Pancreas (tissue), 10 donors: ENCODE measurements at regions not wholly inside any gene's neighbourhood (a gene's known extent, or its start where the extent isn't known, plus 50 kb on each side); places are given as distances from the start of the nearest gene placed in this dataset.
"Not testable (repeated sequence)": the region's sequence is repeated elsewhere in the genome, so short reads cannot be mapped to it uniquely, and the experiment has no call there.

Source experiments
- ATAC-seq, 4 donors: fragments of 200-7000 bp; cut with Tn5 transposase; one replicate each; pipeline versions ENCODE4 v1.8.0 to v1.9.1; 2020; ENCODE audit warnings: mild to moderate bottlenecking in 4 of 4, moderate library complexity in 4 of 4
- DNase-seq, 6 donors: peaks; one replicate each; pipeline ENCODE4 v3.0.0-alpha.2; 2020
- FAIRE-seq: peaks from 2 replicates; lab custom pipeline; 2012; peaks lifted over from hg19 to GRCh38; lab: Jason Lieb, UNC
- H3K27ac ChIP-seq, 4 donors: fragments of 200-600 bp; sonication (generic); 1 replicate in 3 of 4; 2 replicates in 1 of 4; pipeline versions ENCODE4 v1.5.0 to v1.8.0; 2020
- H3K27me3 ChIP-seq, 4 donors: fragments of 200-600 bp; one replicate each; pipeline ENCODE4 v1.8.0; 2021
- H3K36me3 ChIP-seq, 3 donors: fragments of 200-600 bp; sonication (generic) in 1 of 3; one replicate each; pipeline versions ENCODE4 v1.5.0 to v1.8.0; 2020 to 2021
- H3K4me1 ChIP-seq, 3 donors: fragments of 200-600 bp; one replicate each; pipeline ENCODE4 v1.8.0; 2021
- H3K4me3 ChIP-seq, 4 donors: fragments of 200-600 bp; sonication (generic) in 2 of 4; one replicate each; pipeline versions ENCODE4 v1.5.0 to v1.8.0; 2020 to 2021
- H3K9me3 ChIP-seq, 4 donors: fragments of 200-600 bp; one replicate each; pipeline ENCODE4 v1.8.0; 2021
- WGBS, 2 donors: extraction: QIAGEN DNeasy Blood & Tissue Kit; methylation state at CpG; one replicate each; pipeline ENCODE4 v1.1.7; 2013; 5-methylcytosine and 5-hydroxymethylcytosine counted together
- intact Hi-C, 3 donors: fragments of 100-400 bp; cut with DNase I; formaldehyde crosslinking; loops; one replicate each; pipeline versions ENCODE4 v1.11.1 to v1.14.2; 2022
- donor health status: healthy with polysubstance abuse.
- donor health status: DM: no; HTN: no; CAD: no; lungs with moderate emphysema.
- donor health status: DM: no; HTN: no; CAD: no.
- donor health status: control.
- donor health status: control.
- donor health status: Bipolar disorder and iron deficiency.
- donor health status: DM: yes; HTN: yes; CAD: no.
- donor health status: DM: no; HTN: no; CAD: no.
- donor health status: DM: no; HTN: no; CAD: no.
- donor health status: DM: yes; HTN: yes; CAD: no.

DNA sequence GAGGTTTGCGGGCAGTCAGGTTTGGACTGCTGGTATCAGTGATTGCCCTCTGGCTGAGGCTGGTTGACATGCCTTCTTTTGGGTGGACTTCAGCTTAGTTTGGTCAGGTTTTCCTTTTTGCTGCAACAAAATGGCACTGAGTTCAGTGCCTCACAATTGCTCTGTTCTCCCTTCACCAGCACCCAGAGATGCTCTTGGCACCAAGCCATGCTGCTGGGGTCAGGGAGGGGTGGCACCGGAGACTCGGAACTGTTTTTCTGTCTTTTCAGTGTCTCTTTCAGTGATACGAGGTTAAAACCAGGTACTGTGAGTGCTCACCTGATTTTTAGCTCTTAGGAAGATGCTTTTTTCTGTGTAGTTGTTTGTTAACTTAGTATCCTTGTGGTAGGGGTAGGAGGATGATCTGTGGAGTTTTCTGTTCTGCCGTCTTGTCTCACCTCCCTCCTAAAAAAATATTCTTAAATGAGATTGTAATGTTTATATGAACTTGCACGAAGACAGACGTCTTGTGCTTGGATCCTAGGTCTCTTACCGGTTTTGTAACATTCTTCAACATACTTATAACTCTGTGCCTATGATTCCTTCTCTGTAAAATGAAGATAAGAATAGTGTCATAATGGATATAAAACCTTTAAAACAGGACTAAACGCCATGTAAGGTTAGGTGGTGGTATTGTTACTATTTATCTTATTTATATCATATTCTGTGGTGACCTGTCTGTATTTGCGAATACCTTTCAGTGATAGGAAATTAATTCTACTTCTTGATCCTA lies 160.6 kb downstream of the POTEM start:
- intact Hi-C loops, ATAC-seq, H3K4me3 ChIP-seq, H3K4me1 ChIP-seq, FAIRE-seq, H3K27ac ChIP-seq, H3K36me3 ChIP-seq, H3K27me3 ChIP-seq, H3K9me3 ChIP-seq: not testable (repeated sequence)
- peak in 1 of 6 donors; percentile 74 for DNase-seq
- WGBS, 2 donors, result 57 to 59% methylated on average over 10 of the region's 10 CpGs

- 69 to 71% methylated on average over 1 to 3 of the region's 12 CpGs for WGBS, 2 donors
- H3K4me3 ChIP-seq, H3K4me1 ChIP-seq, H3K27me3 ChIP-seq, intact Hi-C loops, H3K36me3 ChIP-seq, H3K27ac ChIP-seq, DNase-seq, FAIRE-seq, H3K9me3 ChIP-seq: not testable (repeated sequence)
- ATAC-seq, result peak in 1 of 4 donors; percentile 11
These were observed 164.3 kb downstream of the POTEM start for GRCh38 chr14:19131553-19131952.

- DNase-seq, result peak in 1 of 6 donors; percentile 15
- ATAC-seq, H3K4me3 ChIP-seq, H3K4me1 ChIP-seq, H3K9me3 ChIP-seq, H3K27ac ChIP-seq, H3K27me3 ChIP-seq, FAIRE-seq, intact Hi-C loops, H3K36me3 ChIP-seq: not testable (repeated sequence)
- 71 to 85% methylated on average over 9 to 35 of the region's 45 CpGs for WGBS, 2 donors
These were observed 165.0 kb downstream of the POTEM start for GRCh38 chr14:19132013-19132835.

- FAIRE-seq, H3K4me1 ChIP-seq, DNase-seq, H3K27ac ChIP-seq, H3K9me3 ChIP-seq, H3K27me3 ChIP-seq, intact Hi-C loops, ATAC-seq, H3K4me3 ChIP-seq, H3K36me3 ChIP-seq: not testable (repeated sequence)
- WGBS, 2 donors, result 55% methylated on average over 6 of the region's 22 CpGs; no CpG with 5 or more reads in 1 of the 2 donors
These were observed 165.5 kb downstream of the POTEM start for GRCh38 chr14:19132836-19133120.

DNA sequence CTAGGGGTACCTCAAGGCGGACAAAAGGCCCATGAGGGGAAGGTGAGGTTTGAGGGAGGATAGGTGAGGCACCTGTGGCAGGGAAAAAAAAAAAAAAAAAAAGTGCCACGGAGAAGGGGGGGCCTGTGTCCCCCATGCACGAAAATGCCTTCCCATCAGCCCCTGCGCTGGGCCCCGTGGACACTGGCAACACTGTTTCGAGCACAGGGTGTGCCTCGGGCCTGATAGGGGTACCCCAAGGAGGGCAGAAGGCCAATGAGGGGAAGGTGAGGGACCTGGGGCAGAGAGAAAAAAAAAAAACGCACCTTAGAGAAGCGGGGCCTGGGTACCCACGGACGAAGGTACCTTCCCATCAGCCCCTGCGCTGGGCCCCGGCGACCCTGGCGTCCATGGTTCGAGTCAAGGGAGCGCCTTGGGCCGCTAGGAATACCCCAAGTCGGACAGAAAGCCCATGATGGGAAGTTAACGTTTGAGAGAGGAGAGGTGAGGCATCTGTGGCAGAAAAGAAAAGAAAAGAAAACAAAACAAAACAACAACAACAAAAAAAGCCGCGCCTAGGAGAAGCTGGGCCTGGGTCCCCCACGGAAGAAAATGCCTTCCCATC lies 190.0 kb downstream of the POTEM start:
- intact Hi-C loops, FAIRE-seq, H3K27me3 ChIP-seq, H3K36me3 ChIP-seq, H3K4me3 ChIP-seq, H3K4me1 ChIP-seq, H3K9me3 ChIP-seq, H3K27ac ChIP-seq, ATAC-seq: not testable (repeated sequence)
- 54 to 64% methylated on average over 10 of the region's 23 CpGs for WGBS, 2 donors
- peak in 2 of 6 donors; percentile 57 to 79 for DNase-seq

DNA sequence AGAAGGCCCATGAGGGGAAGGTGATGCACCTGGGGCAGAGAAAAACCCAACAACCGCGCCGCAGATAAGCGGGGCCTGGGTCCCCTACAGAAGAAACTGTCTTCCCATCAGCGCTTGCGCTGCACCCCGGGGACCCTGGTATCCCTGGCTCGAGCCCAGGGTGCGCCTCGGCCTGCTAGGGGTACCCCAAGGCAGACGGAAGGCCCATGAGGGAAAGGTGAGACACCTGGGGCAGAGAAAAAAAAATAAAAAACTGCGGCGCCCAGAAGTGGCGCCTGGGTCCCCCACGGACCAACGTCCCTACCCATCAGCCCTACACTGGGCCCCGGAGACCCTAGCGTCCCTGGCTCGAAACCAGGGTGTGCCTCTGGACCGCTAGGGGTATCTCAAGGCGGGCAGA lies 190.8 kb downstream of the POTEM start:
- FAIRE-seq, H3K27ac ChIP-seq, H3K4me1 ChIP-seq, ATAC-seq, intact Hi-C loops, H3K36me3 ChIP-seq, H3K27me3 ChIP-seq, H3K4me3 ChIP-seq, H3K9me3 ChIP-seq: not testable (repeated sequence)
- DNase-seq, result peak in 2 of 6 donors; percentile 41 to 85
- 65 to 74% methylated on average over 17 of the region's 21 CpGs for WGBS, 2 donors

DNA sequence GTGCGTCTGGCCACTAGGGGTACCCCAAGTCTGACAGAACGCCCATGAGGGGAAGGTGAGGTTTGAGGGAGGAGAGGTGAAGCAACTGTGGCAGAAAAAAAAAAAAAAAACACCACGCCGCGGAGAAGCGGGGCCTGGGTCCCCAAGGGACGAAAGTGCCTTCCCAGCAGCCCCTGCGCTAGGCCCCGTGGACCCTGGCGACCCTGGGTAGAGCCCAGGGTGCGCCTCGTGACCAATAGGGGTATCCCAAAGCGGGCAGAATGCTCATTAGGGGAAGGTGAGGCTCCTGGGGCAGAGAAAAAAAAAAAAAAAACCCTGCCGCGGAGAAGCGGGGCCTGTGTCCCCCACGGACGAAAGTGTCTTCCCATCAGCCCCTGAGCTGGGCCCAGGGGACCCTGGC lies 191.4 kb downstream of the POTEM start:
- H3K27me3 ChIP-seq, intact Hi-C loops, H3K4me1 ChIP-seq, H3K4me3 ChIP-seq, H3K9me3 ChIP-seq, H3K27ac ChIP-seq, ATAC-seq, FAIRE-seq, H3K36me3 ChIP-seq: not testable (repeated sequence)
- WGBS, 2 donors, result 56 to 66% methylated on average over 7 to 15 of the region's 18 CpGs
- peak in 2 of 6 donors; percentile 41 to 59 for DNase-seq

- H3K27me3 ChIP-seq, intact Hi-C loops, H3K4me1 ChIP-seq, ATAC-seq, H3K4me3 ChIP-seq, H3K27ac ChIP-seq, H3K9me3 ChIP-seq, H3K36me3 ChIP-seq, FAIRE-seq: not testable (repeated sequence)
- DNase-seq, result peak in 1 of 6 donors; percentile 46
- 62 to 63% methylated on average over 16 to 23 of the region's 23 CpGs for WGBS, 2 donors
These were observed 191.9 kb downstream of the POTEM start for GRCh38 chr14:19159003-19159625.

DNA sequence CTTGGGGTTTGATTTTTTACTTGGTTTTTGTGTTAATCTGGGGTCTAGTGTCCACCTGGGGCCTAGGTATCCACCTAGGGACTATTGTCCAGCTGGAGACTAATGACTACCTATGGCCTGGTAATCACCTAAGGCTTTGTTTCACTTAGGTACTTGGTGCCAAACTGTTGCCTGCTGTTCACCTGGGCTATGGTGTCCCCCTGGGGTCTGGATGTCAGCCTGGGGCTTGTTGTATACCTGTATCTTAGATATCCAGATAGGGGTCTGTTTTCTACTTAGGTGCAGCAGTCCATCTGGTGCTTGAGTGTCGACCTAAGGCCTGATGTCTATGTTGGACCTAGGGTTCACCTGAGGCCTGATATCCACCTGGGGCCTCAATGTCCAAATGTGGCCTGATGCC lies 193.1 kb downstream of the POTEM start:
- FAIRE-seq, ATAC-seq, intact Hi-C loops, H3K4me1 ChIP-seq, H3K9me3 ChIP-seq, H3K4me3 ChIP-seq, H3K27me3 ChIP-seq, H3K36me3 ChIP-seq, H3K27ac ChIP-seq: not testable (repeated sequence)
- DNase-seq, result peak in 2 of 6 donors; percentile 37 to 74
- WGBS, 2 donors, result no CpG with 5 or more reads among the region's 1 CpG

DNA sequence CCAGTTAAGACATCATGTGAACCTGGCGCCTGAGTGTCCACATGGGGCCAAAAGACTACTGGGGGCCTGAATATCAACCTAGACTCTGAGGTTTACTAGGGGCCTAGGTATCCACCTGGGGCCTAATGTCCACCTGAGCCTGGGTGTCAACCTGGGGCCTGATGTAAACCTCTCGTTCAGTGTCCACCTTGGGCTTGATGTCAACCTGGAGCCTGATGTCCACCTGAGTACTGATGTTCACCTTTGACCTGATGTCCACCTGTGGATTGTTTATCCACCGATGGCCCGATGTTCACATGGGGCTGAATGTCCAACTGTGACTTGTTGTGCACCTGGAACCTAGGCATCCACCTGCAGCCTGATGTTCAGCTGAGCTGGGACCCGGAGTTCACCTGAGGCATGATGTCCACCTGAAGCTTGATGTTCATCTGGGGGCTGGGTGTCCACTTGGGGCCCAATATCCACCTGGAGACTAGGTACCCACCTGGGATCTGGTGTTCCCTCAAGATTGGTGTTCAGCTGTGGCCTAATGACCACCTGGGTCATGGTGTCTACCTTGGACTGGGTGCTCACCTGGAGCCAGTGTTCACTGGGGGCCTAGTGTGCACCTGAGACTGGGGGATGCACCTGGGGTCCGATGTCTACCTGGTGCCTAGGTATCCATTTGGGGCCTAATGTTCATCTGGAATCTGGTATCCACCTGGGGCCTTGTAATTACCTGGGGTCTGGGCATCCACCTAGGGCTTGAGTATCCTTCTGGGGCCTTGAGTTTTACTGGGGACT lies 194.2 kb downstream of the POTEM start:
- H3K4me3 ChIP-seq, intact Hi-C loops, H3K36me3 ChIP-seq, FAIRE-seq, H3K4me1 ChIP-seq, H3K9me3 ChIP-seq, ATAC-seq, H3K27me3 ChIP-seq, H3K27ac ChIP-seq: not testable (repeated sequence)
- DNase-seq, result peak in 2 of 6 donors; percentile 61 to 86
- WGBS, 2 donors, result 70% methylated on average over 6 of the region's 6 CpGs
